SK-N-SH (cell line): ENCODE measurements at regions not wholly inside any gene's neighbourhood (a gene's known extent, or its start where the extent isn't known, plus 50 kb on each side); places are given as distances from the start of the nearest gene placed in this dataset.

ENCODE experiments used
- CTCF ChIP-seq: fragments of 200-600 bp; sonication (generic); IDR thresholded peaks from 2 replicates; pipeline ENCODE4 v1.6.1; 2017; ENCODE audit warnings: antibody characterized with exemption, mild to moderate bottlenecking, moderate library complexity
- EP300 ChIP-seq, 2 experiments: IDR thresholded peaks; 2 replicates each; pipeline versions ENCODE4 v1.4.0 to v1.6.1; 2012; ENCODE audit warnings: borderline replicate concordance in 1 of 2, low read depth in 1 of 2, low read length in 1 of 2
- FOXM1 ChIP-seq: IDR thresholded peaks from 2 replicates; pipeline ENCODE4 v1.4.0; 2012; ENCODE audit warnings: low read depth, mild to moderate bottlenecking
- GATA2 ChIP-seq: sonication (generic); formaldehyde crosslinking; IDR thresholded peaks from 2 replicates; pipeline ENCODE4 v1.5.0; 2020; ENCODE audit warnings: mild to moderate bottlenecking, missing genetic modification reagents
- RAD21 ChIP-seq: IDR thresholded peaks from 2 replicates; pipeline ENCODE4 v1.6.1; 2012; ENCODE audit warnings: mild to moderate bottlenecking, low read length
- TEAD4 ChIP-seq: IDR thresholded peaks from 2 replicates; pipeline ENCODE4 v1.4.0; 2012; ENCODE audit warnings: mild to moderate bottlenecking, borderline replicate concordance; ENCODE audit not compliant: insufficient read depth

GRCh38 chr2:191758518-191759507 is 80.9 kb downstream of the NABP1 start:
- no peak for TF ChIP-seq TEAD4
- TF ChIP-seq EP300 (IDR thresholded peaks at IDR 0.05; ENCODE audit: borderline replicate concordance in 1 of 2, low read depth in 1 of 2, low read length in 1 of 2) = no peak
- TF ChIP-seq CTCF = peak; percentile 61
- no peak for TF ChIP-seq FOXM1
- peak; percentile 29; the same call in 1 of the 2 replicates for TF ChIP-seq RAD21
- TF ChIP-seq GATA2 (CRISPR knock-in tag) = no peak
